K562 (cell line): ENCODE measurements at regions not wholly inside any gene's neighbourhood (a gene's known extent, or its start where the extent isn't known, plus 50 kb on each side); places are given as distances from the start of the nearest gene placed in this dataset.

Experiments used
- ATAC-seq: fragments of 200-7000 bp; cut with Tn5 transposase; 3 replicates; pipeline ENCODE4 v1.9.1; 2020; ENCODE audit warnings: moderate library complexity
- BruUV-seq: library from RNA; stranded (reverse); fragments of 400-500 nt; replicated peaks from 2 replicates; lab custom pipeline; 2021; lab: Mats Ljungman, UMichigan
- CTCF ChIA-PET: fragments of 300-600 bp; formaldehyde crosslinking; extraction: SDS; loops from one replicate; lab custom pipeline; 2021; ENCODE audit warnings: low intra/inter-chr PET ratio; lab: Yijun Ruan, JAX
- POLR2A ChIA-PET: fragments of 300-600, 350-650 bp; sonication (Branson Sonifier 250); formaldehyde crosslinking; extraction: SDS; loops from one replicate; lab custom pipeline; 2021; ENCODE audit warnings: antibody characterized with exemption, inconsistent platforms; lab: Yijun Ruan, JAX
- DNase-seq, 4 experiments: peaks; one replicate each; pipeline versions ENCODE4 v3.0.0 to v3.0.0-alpha.2; 2011 to 2018; ENCODE audit warnings: low spot score in 3 of 4, mixed read lengths in 3 of 4; ENCODE audit errors: extremely low read depth in 1 of 4
- FAIRE-seq: peaks from 2 replicates; lab custom pipeline; 2011; peaks lifted over from hg19 to GRCh38; lab: Jason Lieb, UNC
- H2AFZ ChIP-seq: 2 replicates; pipeline ENCODE4 v1.6.0; 2011; ENCODE audit warnings: low read depth, low read length, control low read depth, inconsistent platforms
- H3K27ac ChIP-seq: fragments of 200-600 bp; 3 replicates; pipeline ENCODE4 v1.8.0; 2011; ENCODE audit warnings: low read depth, mild to moderate bottlenecking, control low read depth, inconsistent platforms, low read length, moderate library complexity, mixed read lengths; ENCODE audit errors: extremely low read depth
- H3K27me3 ChIP-seq, 2 experiments: fragments of 300-600 bp in 1 of 2; 2 replicates in 1 of 2; 3 replicates in 1 of 2; pipeline versions ENCODE4 v1.6.0 to v1.8.0; 2011; ENCODE audit warnings: inconsistent platforms in 2 of 2, low read length in 2 of 2, mild to moderate bottlenecking in 1 of 2, mixed read lengths in 1 of 2, moderate library complexity in 1 of 2; ENCODE audit not compliant: control insufficient read depth in 2 of 2, insufficient read depth in 2 of 2
- H3K36me3 ChIP-seq: fragments of 300-600 bp; 3 replicates; pipeline ENCODE4 v1.8.0; 2011; ENCODE audit warnings: mild to moderate bottlenecking, low read length, inconsistent platforms; ENCODE audit not compliant: control insufficient read depth, insufficient read depth
- H3K4me1 ChIP-seq, 2 experiments: fragments of 200-600 bp in 1 of 2; replicated peaks in 1 of 2; 2 replicates in 1 of 2; 3 replicates in 1 of 2; pipeline versions ENCODE4 v1.5.1 to v1.8.0; 2011; ENCODE audit warnings: inconsistent platforms in 2 of 2, low read length in 2 of 2, mild to moderate bottlenecking in 1 of 2, mixed read lengths in 1 of 2, moderate library complexity in 1 of 2; ENCODE audit not compliant: control insufficient read depth in 2 of 2, insufficient read depth in 2 of 2
- H3K4me2 ChIP-seq: 2 replicates; pipeline ENCODE4 v1.6.1; 2011; ENCODE audit warnings: low read length, control low read depth, inconsistent platforms, mixed read lengths; ENCODE audit not compliant: insufficient read depth
- H3K4me3 ChIP-seq: fragments of 200-600 bp; sonication (generic), shearing (Covaris generic); 2 replicates; pipeline ENCODE4 v1.5.1; 2016; ENCODE audit warnings: control low read depth, inconsistent platforms
- H3K79me2 ChIP-seq: fragments of 200-600 bp; 3 replicates; pipeline ENCODE4 v1.8.0; 2011; ENCODE audit warnings: low read length, inconsistent platforms; ENCODE audit not compliant: control insufficient read depth, insufficient read depth
- H3K9ac ChIP-seq, 2 experiments: 2 replicates each; pipeline versions ENCODE4 v1.6.0 to v1.6.1; 2011; ENCODE audit warnings: low read depth in 2 of 2, low read length in 2 of 2, control low read depth in 1 of 2, inconsistent platforms in 1 of 2, mild to moderate bottlenecking in 1 of 2, mixed read lengths in 1 of 2; ENCODE audit not compliant: insufficient read depth in 1 of 2
- H3K9me1 ChIP-seq: one replicate; pipeline ENCODE4 v1.6.0; 2011; ENCODE audit warnings: inconsistent platforms, mild to moderate bottlenecking, low read length, moderate library complexity; ENCODE audit not compliant: control insufficient read depth, insufficient read depth
- H3K9me3 ChIP-seq: replicated peaks from 2 replicates; pipeline ENCODE4 v1.5.1; 2011; ENCODE audit warnings: low read depth, low read length, inconsistent platforms; ENCODE audit not compliant: control insufficient read depth, insufficient read depth
- H4K20me1 ChIP-seq: replicated peaks from 2 replicates; pipeline ENCODE4 v1.6.1; 2011; ENCODE audit warnings: low read length, inconsistent platforms, mixed read lengths; ENCODE audit not compliant: control insufficient read depth, insufficient read depth
- ARID1B ChIP-seq: fragments of 450-650 bp; IDR thresholded peaks from 2 replicates; pipeline ENCODE4 v1.6.1; 2016; ENCODE audit warnings: antibody characterized with exemption, mild to moderate bottlenecking, inconsistent platforms
- CBX5 ChIP-seq: IDR thresholded peaks from 2 replicates; pipeline ENCODE4 v1.6.1; 2014; ENCODE audit warnings: low read depth, borderline replicate concordance
- DNMT1 ChIP-seq: fragments of 450-650 bp; IDR thresholded peaks from 2 replicates; pipeline ENCODE4 v1.6.1; 2016; ENCODE audit warnings: antibody characterized with exemption, mild to moderate bottlenecking
- RB1 ChIP-seq: fragments of 450-650 bp; IDR thresholded peaks from 2 replicates; pipeline ENCODE4 v1.6.1; 2017; ENCODE audit warnings: low read depth, mild to moderate bottlenecking
- ZNF589 ChIP-seq: fragments of 200-800 bp; sonication (Bioruptor generic); IDR thresholded peaks from 2 replicates; pipeline ENCODE4 v1.6.1; 2016; ENCODE audit warnings: low read depth, missing genetic modification characterization, missing compliant biosample characterization
- WGBS: fragments of 100-300 bp; shearing (Covaris generic); methylation state at CpG from one replicate; pipeline ENCODE4 v1.1.6; 2016; ENCODE audit warnings: low coverage, mixed read lengths; ENCODE audit not compliant: insufficient coverage; ENCODE audit errors: missing lambda C conversion rate; 5-methylcytosine and 5-hydroxymethylcytosine counted together
- in situ Hi-C: fragments of 300-500 bp; cut with MboI; formaldehyde crosslinking; loops from 4 replicates; pipeline ENCODE4 v1.15.0; 2018; ENCODE audit warnings: inconsistent platforms, mixed read lengths
- intact Hi-C: fragments of 100-400 bp; cut with micrococcal nuclease; formaldehyde crosslinking; loops from 2 replicates; pipeline ENCODE4 v1.14.2; 2022
- TF ChIP-seq, protein P1 (sequence below), 2 experiments: fragments of 450-650 bp in 1 of 2; sonication (generic) in 1 of 2; formaldehyde crosslinking in 1 of 2; IDR thresholded peaks; 2 replicates each; pipeline versions ENCODE4 v1.7.1 to v1.9.0; 2016 to 2022; ENCODE audit warnings: inconsistent platforms in 1 of 2, mild to moderate bottlenecking in 1 of 2, missing genetic modification reagents in 1 of 2
- TF ChIP-seq, protein P2 (sequence below), 2 experiments: fragments of 250-450 bp in 1 of 2; fragments of 450-650 bp in 1 of 2; sonication (Bioruptor Pico) in 1 of 2; IDR thresholded peaks; 2 replicates each; pipeline versions ENCODE4 v1.6.1 to v1.8.0; 2016 to 2021; ENCODE audit warnings: mild to moderate bottlenecking in 2 of 2, moderate library complexity in 2 of 2, missing compliant biosample characterization in 1 of 2, missing genetic modification characterization in 1 of 2

DNA sequence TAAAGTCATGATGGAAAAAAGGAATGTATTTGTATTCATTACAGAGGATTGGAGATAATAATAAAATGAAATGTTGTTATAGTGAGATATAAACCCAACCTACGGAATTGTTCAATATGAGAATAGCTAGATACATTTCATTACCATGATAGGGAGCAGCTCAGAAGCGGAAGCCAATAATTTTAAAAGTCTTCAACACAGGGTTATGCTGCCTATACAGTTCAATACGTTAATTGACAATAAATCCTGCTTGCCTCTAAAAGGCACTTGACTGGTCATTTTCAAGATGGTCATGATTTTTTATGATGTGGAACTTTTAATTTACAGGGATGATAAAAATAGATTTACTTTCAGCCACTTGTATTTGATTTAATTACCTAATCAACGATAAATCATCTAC lies 506.8 kb downstream of the TMEM114 start (continued):
- TF ChIP-seq ZNF589 (CRISPR knock-in tag) (no peak), RB1 (no peak)

DNA sequence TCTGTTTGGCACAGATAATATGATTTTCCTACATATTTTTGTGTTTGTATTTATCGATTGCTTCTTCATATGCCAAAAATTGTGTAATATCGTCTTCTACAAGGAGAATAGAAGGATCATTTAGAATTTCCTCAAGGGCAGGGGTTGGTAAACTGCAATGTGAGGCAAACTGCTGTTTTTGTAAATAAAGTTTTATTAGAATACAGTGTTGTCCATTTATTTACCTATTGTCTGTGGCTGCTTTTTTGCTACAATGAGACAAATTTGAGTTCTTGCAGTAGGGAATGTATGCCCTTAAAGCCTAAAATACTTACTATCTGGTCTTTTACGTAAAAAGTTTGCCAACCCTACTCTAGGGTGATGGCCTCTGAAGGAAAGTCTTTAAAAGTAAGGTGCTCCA lies 509.5 kb downstream of the TMEM114 start:
- no TSS peak for BruUV-seq
- H3K9ac ChIP-seq = no peak overlapping the region
- no peak for ATAC-seq
- TF ChIP-seq, protein P1, sequence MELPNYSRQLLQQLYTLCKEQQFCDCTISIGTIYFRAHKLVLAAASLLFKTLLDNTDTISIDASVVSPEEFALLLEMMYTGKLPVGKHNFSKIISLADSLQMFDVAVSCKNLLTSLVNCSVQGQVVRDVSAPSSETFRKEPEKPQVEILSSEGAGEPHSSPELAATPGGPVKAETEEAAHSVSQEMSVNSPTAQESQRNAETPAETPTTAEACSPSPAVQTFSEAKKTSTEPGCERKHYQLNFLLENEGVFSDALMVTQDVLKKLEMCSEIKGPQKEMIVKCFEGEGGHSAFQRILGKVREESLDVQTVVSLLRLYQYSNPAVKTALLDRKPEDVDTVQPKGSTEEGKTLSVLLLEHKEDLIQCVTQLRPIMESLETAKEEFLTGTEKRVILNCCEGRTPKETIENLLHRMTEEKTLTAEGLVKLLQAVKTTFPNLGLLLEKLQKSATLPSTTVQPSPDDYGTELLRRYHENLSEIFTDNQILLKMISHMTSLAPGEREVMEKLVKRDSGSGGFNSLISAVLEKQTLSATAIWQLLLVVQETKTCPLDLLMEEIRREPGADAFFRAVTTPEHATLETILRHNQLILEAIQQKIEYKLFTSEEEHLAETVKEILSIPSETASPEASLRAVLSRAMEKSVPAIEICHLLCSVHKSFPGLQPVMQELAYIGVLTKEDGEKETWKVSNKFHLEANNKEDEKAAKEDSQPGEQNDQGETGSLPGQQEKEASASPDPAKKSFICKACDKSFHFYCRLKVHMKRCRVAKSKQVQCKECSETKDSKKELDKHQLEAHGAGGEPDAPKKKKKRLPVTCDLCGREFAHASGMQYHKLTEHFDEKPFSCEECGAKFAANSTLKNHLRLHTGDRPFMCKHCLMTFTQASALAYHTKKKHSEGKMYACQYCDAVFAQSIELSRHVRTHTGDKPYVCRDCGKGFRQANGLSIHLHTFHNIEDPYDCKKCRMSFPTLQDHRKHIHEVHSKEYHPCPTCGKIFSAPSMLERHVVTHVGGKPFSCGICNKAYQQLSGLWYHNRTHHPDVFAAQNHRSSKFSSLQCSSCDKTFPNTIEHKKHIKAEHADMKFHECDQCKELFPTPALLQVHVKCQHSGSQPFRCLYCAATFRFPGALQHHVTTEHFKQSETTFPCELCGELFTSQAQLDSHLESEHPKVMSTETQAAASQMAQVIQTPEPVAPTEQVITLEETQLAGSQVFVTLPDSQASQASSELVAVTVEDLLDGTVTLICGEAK (IDR thresholded peaks at IDR 0.05) = peak; percentile 86
- TF ChIP-seq, protein P1 (CRISPR knock-in tag; IDR thresholded peaks at IDR 0.05) = peak; percentile 63; the same call in 1 of the 2 replicates
- TF ChIP-seq CBX5 (no peak), ARID1B (no peak), DNMT1 (no peak)
- TF ChIP-seq, protein P2, sequence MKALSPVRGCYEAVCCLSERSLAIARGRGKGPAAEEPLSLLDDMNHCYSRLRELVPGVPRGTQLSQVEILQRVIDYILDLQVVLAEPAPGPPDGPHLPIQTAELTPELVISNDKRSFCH (CRISPR knock-in tag; IDR thresholded peaks at IDR 0.05) = no peak
- TF ChIP-seq, protein P2 (tag; IDR thresholded peaks at IDR 0.05) = no peak
- TF ChIP-seq, all 486 proteins: peak for 1
- H3K27me3 ChIP-seq = no peaks in the 10 kb centered on the region
- no peak overlapping the region for H3K27ac ChIP-seq
- H3K36me3 ChIP-seq = peaks cover 85% of the 10 kb centered on the region
- no peak overlapping the region for H2AFZ ChIP-seq
- POLR2A ChIA-PET = no interaction called here
- H4K20me1 ChIP-seq = no peaks in the 10 kb centered on the region
- DNase-seq = no peak
- H3K79me2 ChIP-seq = peaks cover 96% of the 10 kb centered on the region
- H3K4me1 ChIP-seq = no peaks in the 10 kb centered on the region; a peak in 1 of 5 replicates
- intact Hi-C loops (no loop called here), in situ Hi-C loops (no loop called here)
- peak; percentile 15 for FAIRE-seq
- no peak overlapping the region for H3K4me3 ChIP-seq
- WGBS = 98% methylated on average over 3 of the region's 3 CpGs
- peaks cover 6% of the 10 kb centered on the region for H3K9me1 ChIP-seq
- CTCF ChIA-PET = no interaction called here
- no peaks in the 10 kb centered on the region for H3K9me3 ChIP-seq
- no peak overlapping the region for H3K4me2 ChIP-seq
